ENCODE measurements at regions not wholly inside any gene's neighbourhood (a gene's known extent, or its start where the extent isn't known, plus 50 kb on each side); places are given as distances from the start of the nearest gene placed in this dataset.

- CTCF ChIA-PET (ENCODE audit: unreplicated experiment), result interaction anchor here (1.0 kb wide), 1 partner anchor 18 kb away, joined by 3 read pairs; no protein-coding TSS in a partner anchor
- no peak for TF ChIP-seq EZH2phosphoT487 (IDR thresholded peaks at IDR 0.05; ENCODE audit: borderline replicate concordance, low read depth, low read length)
- TF ChIP-seq, protein P1, sequence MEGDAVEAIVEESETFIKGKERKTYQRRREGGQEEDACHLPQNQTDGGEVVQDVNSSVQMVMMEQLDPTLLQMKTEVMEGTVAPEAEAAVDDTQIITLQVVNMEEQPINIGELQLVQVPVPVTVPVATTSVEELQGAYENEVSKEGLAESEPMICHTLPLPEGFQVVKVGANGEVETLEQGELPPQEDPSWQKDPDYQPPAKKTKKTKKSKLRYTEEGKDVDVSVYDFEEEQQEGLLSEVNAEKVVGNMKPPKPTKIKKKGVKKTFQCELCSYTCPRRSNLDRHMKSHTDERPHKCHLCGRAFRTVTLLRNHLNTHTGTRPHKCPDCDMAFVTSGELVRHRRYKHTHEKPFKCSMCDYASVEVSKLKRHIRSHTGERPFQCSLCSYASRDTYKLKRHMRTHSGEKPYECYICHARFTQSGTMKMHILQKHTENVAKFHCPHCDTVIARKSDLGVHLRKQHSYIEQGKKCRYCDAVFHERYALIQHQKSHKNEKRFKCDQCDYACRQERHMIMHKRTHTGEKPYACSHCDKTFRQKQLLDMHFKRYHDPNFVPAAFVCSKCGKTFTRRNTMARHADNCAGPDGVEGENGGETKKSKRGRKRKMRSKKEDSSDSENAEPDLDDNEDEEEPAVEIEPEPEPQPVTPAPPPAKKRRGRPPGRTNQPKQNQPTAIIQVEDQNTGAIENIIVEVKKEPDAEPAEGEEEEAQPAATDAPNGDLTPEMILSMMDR (conservative IDR thresholded peaks at IDR 0.05; ENCODE audit: low read length), result no peak
Measured at GRCh38 chr7:45242698-45243097, 85.1 kb downstream of the RAMP3 start.

GRCh38 chr7:45244981-45245380 is 87.4 kb downstream of the RAMP3 start:
- no peak overlapping the region for H3K4me3 ChIP-seq (ENCODE audit: low read depth, low read length, poor library complexity, severe bottlenecking)
- DNase-seq (ENCODE audit: low spot score), result no peak
- ChIA-PET POLR2A (no interaction called here), CTCF (ENCODE audit: unreplicated experiment) (no interaction called here)
- no peaks in the 10 kb centered on the region for H3K9me2 ChIP-seq (ENCODE audit: insufficient read depth, low read length)
- H2AFZ ChIP-seq (ENCODE audit: low read length), result no peak overlapping the region
- no peak overlapping the region for H3K4me2 ChIP-seq (ENCODE audit: low read length)
- no peaks in the 10 kb centered on the region for H3K9me3 ChIP-seq (ENCODE audit: low read length)
- no peaks in the 10 kb centered on the region for H3K4me1 ChIP-seq (ENCODE audit: insufficient read depth, low read length, poor library complexity, severe bottlenecking)
- H3K79me2 ChIP-seq (ENCODE audit: insufficient read depth, low read depth, low read length), result no peaks in the 10 kb centered on the region
- no peak overlapping the region for H3K27ac ChIP-seq (ENCODE audit: low read depth, low read length, poor library complexity, severe bottlenecking)
- H3K36me3 ChIP-seq (ENCODE audit: insufficient read depth, low read length), result no peaks in the 10 kb centered on the region
- no TSS peak for BruUV-seq (replicated peaks)
- intact Hi-C loops (cut with micrococcal nuclease; ENCODE audit: unreplicated experiment), result no loop called here
- TF ChIP-seq, protein P1 (conservative IDR thresholded peaks at IDR 0.05; ENCODE audit: low read length), result no peak
- no peak for TF ChIP-seq EZH2phosphoT487 (IDR thresholded peaks at IDR 0.05; ENCODE audit: borderline replicate concordance, low read depth, low read length)
- no peaks in the 10 kb centered on the region for H4K20me1 ChIP-seq (ENCODE audit: insufficient read depth, low read length)

More at GRCh38 chr7:45242698-45243097, 85.1 kb downstream of the RAMP3 start:
- Histone ChIP-seq H2AFZ (ENCODE audit: low read length) (no peak overlapping the region), H3K4me2 (ENCODE audit: low read length) (no peak overlapping the region), H4K20me1 (ENCODE audit: insufficient read depth, low read length) (no peaks in the 10 kb centered on the region), H3K36me3 (ENCODE audit: insufficient read depth, low read length) (no peaks in the 10 kb centered on the region), H3K4me3 (ENCODE audit: low read depth, low read length, poor library complexity, severe bottlenecking) (no peak overlapping the region), H3K27ac (ENCODE audit: low read depth, low read length, poor library complexity, severe bottlenecking) (no peak overlapping the region), H3K79me2 (ENCODE audit: insufficient read depth, low read depth, low read length) (no peaks in the 10 kb centered on the region), H3K9me3 (ENCODE audit: low read length) (no peaks in the 10 kb centered on the region), H3K9me2 (ENCODE audit: insufficient read depth, low read length) (no peaks in the 10 kb centered on the region), H3K4me1 (ENCODE audit: insufficient read depth, low read length, poor library complexity, severe bottlenecking) (no peaks in the 10 kb centered on the region)
- POLR2A ChIA-PET, result no interaction called here
- intact Hi-C loops (cut with micrococcal nuclease; ENCODE audit: unreplicated experiment), result no loop called here
- DNase-seq (ENCODE audit: low spot score), result no peak
- BruUV-seq (replicated peaks), result no TSS peak

DNA sequence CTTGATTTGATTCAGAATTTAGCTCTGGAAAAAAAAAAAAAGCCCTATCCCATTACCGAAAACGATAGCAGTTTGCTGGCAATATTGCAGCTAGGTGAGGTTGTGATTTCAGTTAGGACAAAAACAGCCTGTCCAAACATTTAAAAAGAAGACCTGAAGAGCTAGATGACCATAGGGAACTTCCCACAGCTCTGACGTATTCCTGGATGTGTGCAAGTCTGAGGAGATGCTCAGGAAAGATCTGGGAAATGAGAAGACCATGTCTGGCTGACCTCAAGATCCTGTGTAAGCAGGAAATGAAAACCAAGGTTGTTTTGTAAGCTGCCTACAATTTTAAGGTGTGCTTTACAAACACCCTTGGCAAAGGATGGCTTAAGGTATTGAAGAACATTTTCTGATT is 88.7 kb downstream of the RAMP3 start:
- Histone ChIP-seq H3K9me3 (ENCODE audit: low read length) (no peaks in the 10 kb centered on the region), H3K79me2 (ENCODE audit: insufficient read depth, low read depth, low read length) (no peaks in the 10 kb centered on the region), H3K27ac (ENCODE audit: low read depth, low read length, poor library complexity, severe bottlenecking) (no peak overlapping the region), H2AFZ (ENCODE audit: low read length) (no peak overlapping the region), H3K4me2 (ENCODE audit: low read length) (no peak overlapping the region), H3K4me1 (ENCODE audit: insufficient read depth, low read length, poor library complexity, severe bottlenecking) (no peaks in the 10 kb centered on the region), H4K20me1 (ENCODE audit: insufficient read depth, low read length) (no peaks in the 10 kb centered on the region), H3K36me3 (ENCODE audit: insufficient read depth, low read length) (no peaks in the 10 kb centered on the region), H3K4me3 (ENCODE audit: low read depth, low read length, poor library complexity, severe bottlenecking) (no peak overlapping the region), H3K9me2 (ENCODE audit: insufficient read depth, low read length) (no peaks in the 10 kb centered on the region)
- ChIA-PET CTCF (ENCODE audit: unreplicated experiment) (no interaction called here), POLR2A (no interaction called here)
- no peak for DNase-seq (ENCODE audit: low spot score)
- BruUV-seq (replicated peaks), result no TSS peak
- intact Hi-C loops (cut with micrococcal nuclease; ENCODE audit: unreplicated experiment), result no loop called here
- TF ChIP-seq, protein P1 (conservative IDR thresholded peaks at IDR 0.05; ENCODE audit: low read length), result no peak
- no peak for TF ChIP-seq EZH2phosphoT487 (IDR thresholded peaks at IDR 0.05; ENCODE audit: borderline replicate concordance, low read depth, low read length)
